Smooth muscle cell (in vitro differentiated cells): ENCODE measurements at regions not wholly inside any gene's neighbourhood (a gene's known extent, or its start where the extent isn't known, plus 50 kb on each side); places are given as distances from the start of the nearest gene placed in this dataset.

Experiments
- DNase-seq: peaks from one replicate; lab custom pipeline; 2025; ENCODE audit not compliant: unreplicated experiment; lab: John Stamatoyannopoulos, UW
- H2AFZ ChIP-seq: fragments of 200-600 bp; sonication (generic); 2 replicates; pipeline ENCODE4 v1.6.0; 2016; ENCODE audit warnings: antibody characterized with exemption, low read depth, mild to moderate bottlenecking
- H3F3A ChIP-seq: fragments of 200-600 bp; sonication (generic); 2 replicates; pipeline ENCODE4 v1.6.0; 2017; ENCODE audit warnings: antibody characterized with exemption, low read depth
- H3K27ac ChIP-seq: fragments of 200-600 bp; sonication (generic); 2 replicates; pipeline ENCODE4 v1.5.1; 2016; ENCODE audit warnings: low read depth, mild to moderate bottlenecking
- H3K27me3 ChIP-seq: fragments of 200-600 bp; sonication (generic); 2 replicates; pipeline ENCODE4 v1.6.1; 2016; ENCODE audit warnings: low read depth, mild to moderate bottlenecking
- H3K36me3 ChIP-seq: fragments of 200-600 bp; sonication (generic); 2 replicates; pipeline ENCODE4 v1.5.1; 2016; ENCODE audit warnings: low read depth
- H3K4me1 ChIP-seq: fragments of 200-600 bp; sonication (generic); 2 replicates; pipeline ENCODE4 v1.5.1; 2016; ENCODE audit warnings: low read depth
- H3K4me2 ChIP-seq: fragments of 200-600 bp; sonication (generic); 2 replicates; pipeline ENCODE4 v1.6.0; 2016; ENCODE audit warnings: mild to moderate bottlenecking
- H3K4me3 ChIP-seq: fragments of 200-600 bp; sonication (generic); 2 replicates; pipeline ENCODE4 v1.5.1; 2016; ENCODE audit warnings: mild to moderate bottlenecking
- H3K79me2 ChIP-seq: fragments of 200-600 bp; sonication (generic); 2 replicates; pipeline ENCODE4 v1.6.0; 2016; ENCODE audit warnings: low read depth, mild to moderate bottlenecking
- H3K9ac ChIP-seq: fragments of 200-600 bp; sonication (generic); 2 replicates; pipeline ENCODE4 v1.6.0; 2016; ENCODE audit warnings: low read depth
- H3K9me3 ChIP-seq: fragments of 200-600 bp; sonication (generic); replicated peaks from 2 replicates; pipeline ENCODE4 v1.5.1; 2016; ENCODE audit warnings: low read depth
- H4K20me1 ChIP-seq: fragments of 200-600 bp; sonication (generic); 2 replicates; pipeline ENCODE4 v1.6.0; 2016; ENCODE audit warnings: low read depth
- WGBS: methylation state at CpG from one replicate; pipeline ENCODE4 v1.1.7; 2016; ENCODE audit warnings: low lambda C conversion rate; 5-methylcytosine and 5-hydroxymethylcytosine counted together
- TF ChIP-seq, protein P1 (sequence below): fragments of 200-600 bp; sonication (generic); IDR thresholded peaks from 2 replicates; pipeline ENCODE4 v1.5.1; 2017; ENCODE audit warnings: borderline replicate concordance, mild to moderate bottlenecking, antibody characterized with exemption; ENCODE audit not compliant: insufficient read depth, poor library complexity, severe bottlenecking

DNA sequence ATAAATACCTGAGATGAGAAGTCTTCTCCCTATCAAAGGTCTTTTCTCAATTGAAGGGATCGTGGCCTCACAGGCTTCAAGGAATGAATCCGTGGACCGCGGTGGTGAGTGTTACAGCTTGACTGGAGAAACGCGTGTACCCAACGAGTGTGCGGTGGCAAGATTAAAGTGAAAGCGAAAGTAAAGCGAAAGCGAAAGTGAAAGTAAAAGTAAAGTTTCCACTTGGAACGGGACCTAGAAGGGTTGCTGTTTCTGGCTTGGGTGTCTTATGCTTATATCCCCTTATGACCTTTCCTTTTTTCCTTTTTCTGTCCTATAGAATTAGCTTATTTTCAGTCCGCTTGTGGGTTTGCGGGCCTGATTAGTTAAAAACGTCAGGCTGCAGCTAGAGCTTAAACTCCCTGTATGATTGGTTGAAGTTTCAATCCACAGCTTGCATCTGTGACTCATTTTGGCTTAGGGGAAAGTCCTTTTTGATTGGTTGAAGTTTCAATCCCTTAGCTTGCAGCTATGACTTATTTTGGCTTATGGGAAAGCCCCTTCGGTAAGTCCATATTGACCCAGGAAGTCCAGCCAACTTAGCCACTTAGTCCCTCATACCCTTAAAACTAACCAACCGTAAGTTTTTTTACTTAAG, 924.3 kb upstream of the CDH10 start:
- Histone ChIP-seq H3K79me2 (no peaks in the 10 kb centered on the region), H2AFZ (no peak overlapping the region), H3K36me3 (no peaks in the 10 kb centered on the region), H3F3A (no peaks in the 10 kb centered on the region), H3K9ac (no peak overlapping the region), H3K4me2 (no peak overlapping the region), H3K27ac (no peak overlapping the region), H3K4me3 (no peak overlapping the region), H3K27me3 (no peaks in the 10 kb centered on the region), H3K9me3 (no peaks in the 10 kb centered on the region), H4K20me1 (no peaks in the 10 kb centered on the region), H3K4me1 (no peaks in the 10 kb centered on the region)
- TF ChIP-seq, protein P1, sequence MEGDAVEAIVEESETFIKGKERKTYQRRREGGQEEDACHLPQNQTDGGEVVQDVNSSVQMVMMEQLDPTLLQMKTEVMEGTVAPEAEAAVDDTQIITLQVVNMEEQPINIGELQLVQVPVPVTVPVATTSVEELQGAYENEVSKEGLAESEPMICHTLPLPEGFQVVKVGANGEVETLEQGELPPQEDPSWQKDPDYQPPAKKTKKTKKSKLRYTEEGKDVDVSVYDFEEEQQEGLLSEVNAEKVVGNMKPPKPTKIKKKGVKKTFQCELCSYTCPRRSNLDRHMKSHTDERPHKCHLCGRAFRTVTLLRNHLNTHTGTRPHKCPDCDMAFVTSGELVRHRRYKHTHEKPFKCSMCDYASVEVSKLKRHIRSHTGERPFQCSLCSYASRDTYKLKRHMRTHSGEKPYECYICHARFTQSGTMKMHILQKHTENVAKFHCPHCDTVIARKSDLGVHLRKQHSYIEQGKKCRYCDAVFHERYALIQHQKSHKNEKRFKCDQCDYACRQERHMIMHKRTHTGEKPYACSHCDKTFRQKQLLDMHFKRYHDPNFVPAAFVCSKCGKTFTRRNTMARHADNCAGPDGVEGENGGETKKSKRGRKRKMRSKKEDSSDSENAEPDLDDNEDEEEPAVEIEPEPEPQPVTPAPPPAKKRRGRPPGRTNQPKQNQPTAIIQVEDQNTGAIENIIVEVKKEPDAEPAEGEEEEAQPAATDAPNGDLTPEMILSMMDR = no peak
- WGBS = 90% methylated on average over 17 of the region's 17 CpGs
- DNase-seq = no peak

DNA sequence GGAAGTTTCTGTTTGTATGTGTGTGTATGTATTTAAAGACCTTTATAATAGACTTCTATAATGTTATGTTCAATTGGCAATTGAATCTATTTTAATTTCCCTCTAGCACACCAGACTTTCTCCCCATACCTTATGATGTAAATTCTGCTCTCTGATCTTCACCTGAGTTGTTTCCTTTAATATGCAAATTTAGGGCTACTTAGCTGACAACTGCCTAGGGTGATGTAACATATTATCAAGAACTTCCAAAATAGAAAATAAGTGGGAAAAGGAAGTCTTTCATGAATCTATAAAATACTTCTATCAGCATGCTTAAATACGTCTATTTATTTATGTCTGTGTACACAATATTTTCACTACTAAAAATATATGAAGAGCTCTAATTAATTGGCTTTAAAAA, 923.5 kb upstream of the CDH10 start:
- Histone ChIP-seq H3K79me2 (no peaks in the 10 kb centered on the region), H3K4me1 (no peaks in the 10 kb centered on the region), H2AFZ (no peak overlapping the region), H3K4me2 (no peak overlapping the region), H3K9me3 (no peaks in the 10 kb centered on the region), H3K4me3 (no peak overlapping the region), H3K36me3 (no peaks in the 10 kb centered on the region), H3K27me3 (no peaks in the 10 kb centered on the region), H3K9ac (no peak overlapping the region), H3K27ac (no peak overlapping the region), H3F3A (no peaks in the 10 kb centered on the region), H4K20me1 (no peaks in the 10 kb centered on the region)
- TF ChIP-seq, protein P1 = no peak
- 90% methylated on average over 1 of the region's 1 CpG for WGBS
- DNase-seq = no peak

DNA sequence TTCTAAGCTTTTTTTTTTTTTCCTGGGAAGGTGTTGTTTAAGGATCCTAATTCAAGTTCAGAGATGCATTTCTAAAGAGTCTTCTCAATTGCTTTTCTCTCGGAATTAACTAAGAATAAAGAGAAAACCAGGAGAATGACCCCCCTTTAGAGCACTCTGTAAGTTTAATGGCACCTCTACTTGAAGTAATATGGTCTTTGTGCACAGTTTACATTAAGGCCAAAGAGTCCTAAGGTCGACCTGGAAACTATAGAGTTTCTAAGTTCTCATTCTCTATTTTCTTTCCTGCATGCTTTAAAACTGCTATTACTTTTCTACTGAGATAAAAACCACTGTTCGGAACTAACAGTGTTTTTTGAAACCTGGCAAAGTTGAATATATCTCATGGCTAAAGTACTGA, 923.1 kb upstream of the CDH10 start:
- no peaks in the 10 kb centered on the region for H3K36me3 ChIP-seq
- DNase-seq = no peak
- H3K27ac ChIP-seq = no peak overlapping the region
- 60% methylated on average over 3 of the region's 3 CpGs for WGBS
- H3K79me2 ChIP-seq = no peaks in the 10 kb centered on the region
- TF ChIP-seq, protein P1 = no peak
- H2AFZ ChIP-seq = no peak overlapping the region
- H3K9ac ChIP-seq = no peak overlapping the region
- H3K9me3 ChIP-seq = no peaks in the 10 kb centered on the region
- H4K20me1 ChIP-seq = no peaks in the 10 kb centered on the region
- H3K4me1 ChIP-seq = no peaks in the 10 kb centered on the region
- H3K4me2 ChIP-seq = no peak overlapping the region
- H3K4me3 ChIP-seq = no peak overlapping the region
- H3K27me3 ChIP-seq = no peaks in the 10 kb centered on the region
- H3F3A ChIP-seq = no peaks in the 10 kb centered on the region

DNA sequence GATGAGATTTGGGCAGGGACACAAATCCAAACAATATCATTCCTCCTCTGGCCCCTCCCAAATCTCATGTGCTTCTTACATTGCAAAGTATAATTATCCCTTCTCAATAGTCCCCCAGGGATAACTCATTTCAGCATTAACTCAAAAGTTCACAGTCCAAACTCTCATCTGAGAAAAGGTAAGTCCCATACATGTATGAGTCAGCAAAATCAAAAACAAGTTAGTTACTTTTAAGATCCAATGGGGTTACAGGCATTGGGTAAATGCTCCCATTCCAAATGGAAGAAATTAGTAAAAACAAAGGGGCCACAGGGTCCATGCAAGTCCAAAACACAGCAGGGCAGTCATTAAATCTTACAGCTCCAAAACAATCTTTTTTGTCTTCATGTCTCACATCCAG, 917.9 kb upstream of the CDH10 start:
- no peaks in the 10 kb centered on the region for H3K4me1 ChIP-seq
- no peaks in the 10 kb centered on the region for H4K20me1 ChIP-seq
- H3K27me3 ChIP-seq = no peaks in the 10 kb centered on the region
- H3F3A ChIP-seq = no peaks in the 10 kb centered on the region
- H3K36me3 ChIP-seq = no peaks in the 10 kb centered on the region
- DNase-seq = no peak
- no peak overlapping the region for H2AFZ ChIP-seq
- H3K9me3 ChIP-seq = no peaks in the 10 kb centered on the region
- no peak overlapping the region for H3K4me3 ChIP-seq
- no peak overlapping the region for H3K27ac ChIP-seq
- no peak overlapping the region for H3K4me2 ChIP-seq
- TF ChIP-seq, protein P1 = no peak
- no peaks in the 10 kb centered on the region for H3K79me2 ChIP-seq
- H3K9ac ChIP-seq = no peak overlapping the region
